ENCODE measurements at regions not wholly inside any gene's neighbourhood (a gene's known extent, or its start where the extent isn't known, plus 50 kb on each side); places are given as distances from the start of the nearest gene placed in this dataset.

DNA sequence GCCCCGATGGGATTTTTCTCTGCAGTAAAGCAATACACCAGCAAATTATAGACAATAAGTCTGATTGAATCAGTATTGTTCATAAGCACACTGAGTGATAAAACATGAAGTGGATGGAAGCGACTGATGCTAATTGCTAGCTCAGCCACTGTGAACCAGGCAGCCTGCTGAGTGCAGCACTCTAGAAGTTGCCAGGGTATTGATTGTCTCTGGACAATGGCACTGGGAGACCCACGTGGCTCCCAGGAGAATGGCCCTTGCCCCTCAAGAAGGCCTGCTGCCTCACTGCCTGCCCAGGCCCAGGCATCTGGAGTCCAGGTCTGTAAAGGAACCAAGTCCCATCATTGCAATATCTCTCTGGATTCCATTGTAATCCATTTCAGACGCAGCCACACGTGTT is 80.4 kb upstream of the TCERG1L start:
- WGBS = 79% methylated on average over 4 of the region's 5 CpGs
- H3K4me3 ChIP-seq = no peak overlapping the region
- TF ChIP-seq POLR2AphosphoS5 (IDR thresholded peaks at IDR 0.05) (no peak), POLR2A (IDR thresholded peaks at IDR 0.05) (no peak), CTCF (IDR thresholded peaks at IDR 0.05) (no peak)

GRCh38 chr10:131396121-131397050 is 84.9 kb upstream of the TCERG1L start:
- TF ChIP-seq CTCF (IDR thresholded peaks at IDR 0.05) (no peak), EP300 (IDR thresholded peaks at IDR 0.05) (no peak), POLR2A (IDR thresholded peaks at IDR 0.05) (no peak), POLR2AphosphoS5 (IDR thresholded peaks at IDR 0.05) (no peak)
- Histone ChIP-seq H3K4me3 (no peak overlapping the region), H3K27me3 (peaks cover 17% of the 10 kb centered on the region), H3K4me1 (no peaks in the 10 kb centered on the region), H3K27ac (no peak overlapping the region), H3K36me3 (no peaks in the 10 kb centered on the region), H3K9me3 (no peaks in the 10 kb centered on the region)
- no peak for DNase-seq (ENCODE audit: low spot score in 2 of 2)
- 46% methylated on average over 20 of the region's 20 CpGs for whole genome bisulfite sequencing

More for the DNA sequence above, 80.4 kb upstream of the TCERG1L start:
- H3K27ac ChIP-seq = no peak overlapping the region
- no peaks in the 10 kb centered on the region for H3K36me3 ChIP-seq
- peaks cover 13% of the 10 kb centered on the region for H3K27me3 ChIP-seq
- no peaks in the 10 kb centered on the region for H3K4me1 ChIP-seq
- no peak for DNase-seq (ENCODE audit: low spot score in 2 of 2)
- H3K9me3 ChIP-seq = no peaks in the 10 kb centered on the region

- Histone ChIP-seq H3K4me3 (no peak overlapping the region), H3K9me3 (no peaks in the 10 kb centered on the region), H3K4me1 (no peaks in the 10 kb centered on the region), H3K27ac (no peak overlapping the region), H3K36me3 (no peaks in the 10 kb centered on the region), H3K27me3 (peaks cover 20% of the 10 kb centered on the region)
- no peak for DNase-seq (ENCODE audit: low spot score in 2 of 2)
- 82% methylated on average over 5 of the region's 5 CpGs for WGBS
- TF ChIP-seq POLR2AphosphoS5 (IDR thresholded peaks at IDR 0.05) = no peak
- TF ChIP-seq EP300 (IDR thresholded peaks at IDR 0.05) = no peak
- no peak for TF ChIP-seq CTCF (IDR thresholded peaks at IDR 0.05)
- no peak for TF ChIP-seq POLR2A (IDR thresholded peaks at IDR 0.05)
These were observed 86.6 kb upstream of the TCERG1L start for GRCh38 chr10:131398166-131398565.

DNA sequence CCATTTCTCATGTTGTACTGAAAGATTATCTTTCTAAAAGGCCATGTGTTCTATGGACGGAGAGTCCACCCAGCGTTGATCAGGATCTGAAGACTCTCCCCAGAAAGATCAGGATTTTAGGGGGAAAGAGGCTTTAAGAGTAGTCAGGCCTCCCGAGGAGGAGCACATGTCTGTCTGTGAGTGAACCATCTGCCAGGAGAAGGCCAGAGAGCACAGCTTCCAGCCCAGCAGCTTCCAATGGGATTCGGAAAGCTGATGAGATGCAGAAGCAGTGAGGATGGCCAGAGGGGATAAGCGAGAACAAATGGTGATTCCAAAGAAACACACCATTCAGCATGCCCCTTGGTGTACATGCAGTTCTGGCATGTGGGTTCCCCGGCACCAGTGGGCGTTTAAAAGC is 88.5 kb upstream of the TCERG1L start:
- 65% methylated on average over 7 of the region's 7 CpGs for WGBS
- H3K9me3 ChIP-seq = no peaks in the 10 kb centered on the region
- TF ChIP-seq POLR2AphosphoS5 (IDR thresholded peaks at IDR 0.05) = no peak
- TF ChIP-seq POLR2A (IDR thresholded peaks at IDR 0.05) = no peak
- no peak for TF ChIP-seq CTCF (IDR thresholded peaks at IDR 0.05)
- no peak for TF ChIP-seq EP300 (IDR thresholded peaks at IDR 0.05)
- no peaks in the 10 kb centered on the region for H3K4me1 ChIP-seq
- H3K4me3 ChIP-seq = no peak overlapping the region
- H3K36me3 ChIP-seq = no peaks in the 10 kb centered on the region
- no peak for DNase-seq (ENCODE audit: low spot score in 2 of 2)
- H3K27me3 ChIP-seq = peaks cover 21% of the 10 kb centered on the region
- H3K27ac ChIP-seq = no peak overlapping the region

GRCh38 chr10:131400513-131400912 is 89.0 kb upstream of the TCERG1L start:
- no peak for DNase-seq (ENCODE audit: low spot score in 2 of 2)
- no peak for TF ChIP-seq POLR2A (IDR thresholded peaks at IDR 0.05)
- TF ChIP-seq EP300 (IDR thresholded peaks at IDR 0.05) = no peak
- no peak for TF ChIP-seq POLR2AphosphoS5 (IDR thresholded peaks at IDR 0.05)
- no peak for TF ChIP-seq CTCF (IDR thresholded peaks at IDR 0.05)
- Histone ChIP-seq H3K36me3 (no peaks in the 10 kb centered on the region), H3K4me3 (no peak overlapping the region), H3K9me3 (no peaks in the 10 kb centered on the region), H3K27me3 (peaks cover 24% of the 10 kb centered on the region), H3K27ac (no peak overlapping the region), H3K4me1 (no peaks in the 10 kb centered on the region)
- 76% methylated on average over 5 of the region's 5 CpGs for WGBS

All from suprapubic skin (tissue), 4 donors.